Lung (tissue), 11 donors: ENCODE measurements at regions not wholly inside any gene's neighbourhood (a gene's known extent, or its start where the extent isn't known, plus 50 kb on each side); places are given as distances from the start of the nearest gene placed in this dataset.

ENCODE experiments used
- ATAC-seq: fragments of 200-7000 bp; cut with Tn5 transposase; one replicate; pipeline ENCODE4 v1.9.1; 2020; ENCODE audit warnings: moderate number of reproducible peaks; ENCODE audit not compliant: insufficient read depth, low FRiP score
- DNase-seq, 3 donors: peaks; one replicate each; pipeline ENCODE4 v3.0.0-alpha.2; 2013 to 2017
- H3K27ac ChIP-seq, 2 donors: one replicate each; pipeline ENCODE4 v1.5.1; 2013; ENCODE audit warnings: mild to moderate bottlenecking in 2 of 2, moderate library complexity in 2 of 2, control low read depth in 1 of 2, inconsistent platforms in 1 of 2, low read depth in 1 of 2, low read length in 1 of 2
- H3K27me3 ChIP-seq, 3 donors: one replicate each; pipeline ENCODE4 v1.5.1; 2013; ENCODE audit warnings: low read length in 2 of 3; ENCODE audit not compliant: control insufficient read depth in 3 of 3, insufficient read depth in 3 of 3
- H3K36me3 ChIP-seq, 4 donors: one replicate each; pipeline ENCODE4 v1.5.1; 2013; ENCODE audit warnings: low read length in 4 of 4, mild to moderate bottlenecking in 1 of 4, moderate library complexity in 1 of 4; ENCODE audit not compliant: control insufficient read depth in 4 of 4, insufficient read depth in 4 of 4
- H3K4me1 ChIP-seq, 5 donors: one replicate each; pipeline ENCODE4 v1.5.1; 2013; ENCODE audit warnings: low read length in 5 of 5, mild to moderate bottlenecking in 2 of 5, moderate library complexity in 1 of 5; ENCODE audit not compliant: control insufficient read depth in 5 of 5, insufficient read depth in 5 of 5
- H3K4me3 ChIP-seq: one replicate; pipeline ENCODE4 v1.5.1; 2013; ENCODE audit warnings: mild to moderate bottlenecking, control low read depth, moderate library complexity
- H3K9ac ChIP-seq, 2 donors: one replicate each; pipeline ENCODE4 v1.5.1; 2013; ENCODE audit warnings: low read length in 2 of 2, control low read depth in 1 of 2; ENCODE audit not compliant: insufficient read depth in 1 of 2
- H3K9me3 ChIP-seq, 4 donors: one replicate each; pipeline ENCODE4 v1.5.1; 2013; ENCODE audit warnings: low read length in 3 of 4, mild to moderate bottlenecking in 1 of 4, moderate library complexity in 1 of 4; ENCODE audit not compliant: control insufficient read depth in 4 of 4, insufficient read depth in 3 of 4
- CTCF ChIP-seq: IDR thresholded peaks from 2 replicates; pipeline ENCODE4 v1.5.1; 2012; ENCODE audit warnings: mild to moderate bottlenecking; ENCODE audit errors: control extremely low read depth, extremely low read depth
- WGBS, 2 donors: extraction: QIAGEN DNeasy Blood & Tissue Kit; methylation state at CpG; one replicate each; pipeline ENCODE4 v1.1.7; 2013; 5-methylcytosine and 5-hydroxymethylcytosine counted together
- donor health status: control.
- donor health status: control.
- donor health status: Bipolar disorder and iron deficiency.
- donor health status: healthy.
- donor health status: DM: yes; HTN: yes; CAD: no.

GRCh38 chr4:100124715-100125114 lies 65.6 kb downstream of the DDIT4L start:
- peaks cover 0 to 3% (median 0%) of the 10 kb centered on the region in 4 donors for H3K9me3 ChIP-seq
- no peak for DNase-seq
- no peaks in the 10 kb centered on the region for H3K4me1 ChIP-seq
- no peak for ATAC-seq
- H3K27ac ChIP-seq = no peak overlapping the region
- 59 to 62% methylated on average over 2 of the region's 2 CpGs for WGBS, 2 donors
- no peaks in the 10 kb centered on the region for H3K27me3 ChIP-seq
- H3K36me3 ChIP-seq = no peaks in the 10 kb centered on the region
- TF ChIP-seq CTCF = no peak
- no peak overlapping the region for H3K4me3 ChIP-seq
- H3K9ac ChIP-seq = no peak overlapping the region

- no peaks in the 10 kb centered on the region for H3K27me3 ChIP-seq
- no peak overlapping the region for H3K27ac ChIP-seq
- no peak overlapping the region for H3K4me3 ChIP-seq
- WGBS, 2 donors = 78 to 84% methylated on average over 2 of the region's 2 CpGs
- no peaks in the 10 kb centered on the region for H3K36me3 ChIP-seq
- peaks cover 0 to 3% (median 0%) of the 10 kb centered on the region in 4 donors for H3K9me3 ChIP-seq
- DNase-seq = no peak
- no peak overlapping the region for H3K9ac ChIP-seq
- ATAC-seq = no peak
- no peak for TF ChIP-seq CTCF
- H3K4me1 ChIP-seq = no peaks in the 10 kb centered on the region
Measured at GRCh38 chr4:100118181-100118580, 72.1 kb downstream of the DDIT4L start.

GRCh38 chr4:100117750-100118149 lies 72.5 kb downstream of the DDIT4L start:
- 88 to 94% methylated on average over 3 of the region's 3 CpGs for WGBS, 2 donors
- no peak for TF ChIP-seq CTCF

GRCh38 chr4:100114909-100115308 lies 75.4 kb downstream of the DDIT4L start:
- no peak for DNase-seq
- Histone ChIP-seq H3K36me3 (no peaks in the 10 kb centered on the region), H3K9me3 (no peaks in the 10 kb centered on the region), H3K27ac (no peak overlapping the region), H3K4me1 (no peaks in the 10 kb centered on the region), H3K9ac (no peak overlapping the region), H3K4me3 (no peak overlapping the region), H3K27me3 (no peaks in the 10 kb centered on the region)
- ATAC-seq = no peak
- TF ChIP-seq CTCF = no peak
- 81 to 89% methylated on average over 4 of the region's 4 CpGs for WGBS, 2 donors

More at GRCh38 chr4:100117750-100118149, 72.5 kb downstream of the DDIT4L start:
- Histone ChIP-seq H3K4me1 (no peaks in the 10 kb centered on the region), H3K9ac (no peak overlapping the region), H3K9me3 (peaks cover 0 to 3% (median 0%) of the 10 kb centered on the region in 4 donors), H3K4me3 (no peak overlapping the region), H3K36me3 (no peaks in the 10 kb centered on the region), H3K27me3 (no peaks in the 10 kb centered on the region), H3K27ac (no peak overlapping the region)
- ATAC-seq (no peak), DNase-seq (no peak)
